ENCODE measurements at regions not wholly inside any gene's neighbourhood (a gene's known extent, or its start where the extent isn't known, plus 50 kb on each side); places are given as distances from the start of the nearest gene placed in this dataset.

GRCh38 chr13:67303661-67304333, 73.7 kb upstream of the PCDH9 start:
- 71 to 77% methylated on average over 6 of the region's 6 CpGs for WGBS, 2 donors
- no peaks in the 10 kb centered on the region for H3K4me1 ChIP-seq
- intact Hi-C loops (cut with DNase I) = no loop called here

DNA sequence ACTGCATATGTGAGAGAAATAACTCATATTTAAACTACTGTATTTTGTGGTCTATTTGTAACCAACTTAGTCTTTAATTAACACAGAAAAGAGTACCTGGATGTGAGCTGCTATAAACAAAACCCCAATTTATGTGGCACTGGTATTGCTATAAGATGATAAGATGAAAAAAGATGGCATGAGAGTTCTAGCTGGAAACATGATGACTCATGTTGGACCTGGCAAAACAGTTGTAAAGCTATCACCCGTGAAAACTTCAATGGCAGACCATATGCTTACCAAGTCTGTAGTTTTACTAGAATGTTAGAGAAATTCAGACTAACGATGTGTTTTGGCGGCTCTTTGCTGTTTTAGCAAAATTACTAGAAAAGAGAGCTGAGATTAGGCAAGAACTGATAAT, 69.6 kb upstream of the PCDH9 start:
- TF ChIP-seq, protein P1, sequence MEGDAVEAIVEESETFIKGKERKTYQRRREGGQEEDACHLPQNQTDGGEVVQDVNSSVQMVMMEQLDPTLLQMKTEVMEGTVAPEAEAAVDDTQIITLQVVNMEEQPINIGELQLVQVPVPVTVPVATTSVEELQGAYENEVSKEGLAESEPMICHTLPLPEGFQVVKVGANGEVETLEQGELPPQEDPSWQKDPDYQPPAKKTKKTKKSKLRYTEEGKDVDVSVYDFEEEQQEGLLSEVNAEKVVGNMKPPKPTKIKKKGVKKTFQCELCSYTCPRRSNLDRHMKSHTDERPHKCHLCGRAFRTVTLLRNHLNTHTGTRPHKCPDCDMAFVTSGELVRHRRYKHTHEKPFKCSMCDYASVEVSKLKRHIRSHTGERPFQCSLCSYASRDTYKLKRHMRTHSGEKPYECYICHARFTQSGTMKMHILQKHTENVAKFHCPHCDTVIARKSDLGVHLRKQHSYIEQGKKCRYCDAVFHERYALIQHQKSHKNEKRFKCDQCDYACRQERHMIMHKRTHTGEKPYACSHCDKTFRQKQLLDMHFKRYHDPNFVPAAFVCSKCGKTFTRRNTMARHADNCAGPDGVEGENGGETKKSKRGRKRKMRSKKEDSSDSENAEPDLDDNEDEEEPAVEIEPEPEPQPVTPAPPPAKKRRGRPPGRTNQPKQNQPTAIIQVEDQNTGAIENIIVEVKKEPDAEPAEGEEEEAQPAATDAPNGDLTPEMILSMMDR (IDR thresholded peaks at IDR 0.05) = no peak
- ATAC-seq = no peak
- Histone ChIP-seq H3K9me3 (peaks cover 0 to 10% (median 0%) of the 10 kb centered on the region in 11 donors), H3K27ac (no peak overlapping the region), H3K27me3 (no peaks in the 10 kb centered on the region), H3K36me3 (no peaks in the 10 kb centered on the region), H3K4me3 (no peak overlapping the region), H3K4me1 (no peaks in the 10 kb centered on the region)
- intact Hi-C loops (cut with DNase I) = no loop called here
- 86 to 91% methylated on average over 3 of the region's 3 CpGs for WGBS, 2 donors
- DNase-seq = no peak

More at GRCh38 chr13:67303661-67304333, 73.7 kb upstream of the PCDH9 start:
- Histone ChIP-seq H3K27me3 (no peaks in the 10 kb centered on the region), H3K27ac (no peak overlapping the region), H3K36me3 (no peaks in the 10 kb centered on the region), H3K4me3 (no peak overlapping the region), H3K9me3 (peaks cover 0 to 10% (median 0%) of the 10 kb centered on the region in 11 donors)
- no peak for ATAC-seq
- TF ChIP-seq, protein P1 (IDR thresholded peaks at IDR 0.05) = no peak
- no peak for DNase-seq

- 53 to 57% methylated on average over 1 of the region's 1 CpG for WGBS, 2 donors
- H3K9me3 ChIP-seq = peaks cover 0 to 10% (median 0%) of the 10 kb centered on the region in 11 donors
- no peaks in the 10 kb centered on the region for H3K27me3 ChIP-seq
- TF ChIP-seq, protein P1 (IDR thresholded peaks at IDR 0.05) = no peak
- H3K36me3 ChIP-seq = no peaks in the 10 kb centered on the region
- H3K27ac ChIP-seq = no peak overlapping the region
- no peak overlapping the region for H3K4me3 ChIP-seq
- ATAC-seq = peak in 1 of 8 donors; percentile 70
- H3K4me1 ChIP-seq = no peaks in the 10 kb centered on the region
- DNase-seq = no peak
- intact Hi-C loops (cut with DNase I) = no loop called here
These were observed 69.0 kb upstream of the PCDH9 start for GRCh38 chr13:67299072-67299635.

DNA sequence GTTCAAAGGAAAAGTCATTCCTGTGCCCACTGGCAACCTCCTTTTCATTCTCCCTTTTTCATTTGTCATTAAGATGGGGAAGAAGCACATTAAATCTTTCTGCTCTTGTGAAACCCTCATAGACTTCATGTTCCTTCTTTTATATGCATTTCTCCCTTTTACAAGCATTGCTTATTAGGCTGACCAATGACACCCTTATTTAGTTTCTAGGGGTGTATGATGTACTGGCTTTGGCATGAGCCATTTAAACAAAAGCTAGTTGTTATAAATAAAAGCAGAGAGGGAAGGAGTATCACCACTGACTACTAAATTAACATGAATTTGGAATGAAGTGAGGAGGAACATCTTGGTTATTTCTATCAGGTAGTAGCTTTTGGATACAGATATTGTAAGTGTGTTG, 68.2 kb upstream of the PCDH9 start:
- TF ChIP-seq, protein P1 (IDR thresholded peaks at IDR 0.05) = no peak
- Histone ChIP-seq H3K27me3 (no peaks in the 10 kb centered on the region), H3K9me3 (peaks cover 0 to 10% (median 0%) of the 10 kb centered on the region in 11 donors), H3K4me3 (no peak overlapping the region), H3K27ac (no peak overlapping the region), H3K4me1 (no peaks in the 10 kb centered on the region), H3K36me3 (no peaks in the 10 kb centered on the region)
- intact Hi-C loops (cut with DNase I) = no loop called here
- no peak for DNase-seq
- no peak for ATAC-seq

Measured in heart right ventricle (tissue), 16 donors.